Epidermal melanocyte (primary cell): ENCODE measurements at regions not wholly inside any gene's neighbourhood (a gene's known extent, or its start where the extent isn't known, plus 50 kb on each side); places are given as distances from the start of the nearest gene placed in this dataset.
"Not testable (repeated sequence)": the region's sequence is repeated elsewhere in the genome, so short reads cannot be mapped to it uniquely, and the experiment has no call there.

Source experiments
- DNase-seq: peaks from one replicate; pipeline ENCODE4 v3.0.0; 2011; ENCODE audit warnings: low spot score; ENCODE audit not compliant: insufficient read length

DNA sequence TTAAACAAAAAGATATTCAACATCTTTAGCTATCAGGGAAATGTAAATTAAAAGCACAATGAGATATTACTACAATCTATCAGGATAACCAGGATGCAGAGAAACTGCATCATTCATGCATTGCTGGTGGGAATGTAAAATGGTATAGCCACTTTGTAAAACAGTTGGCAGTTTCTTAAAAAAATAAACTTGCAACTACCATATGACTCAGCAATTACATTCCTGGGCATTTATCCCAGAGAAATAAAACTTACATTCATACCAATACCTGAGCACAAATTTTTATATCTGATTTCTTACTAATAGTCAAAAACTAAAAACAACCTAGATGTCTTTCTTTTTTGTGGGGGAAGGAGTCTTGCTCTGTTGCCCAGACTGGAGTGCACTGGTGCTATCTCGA, 190.3 kb upstream of the TAB2 start:
- DNase-seq = no peak

DNA sequence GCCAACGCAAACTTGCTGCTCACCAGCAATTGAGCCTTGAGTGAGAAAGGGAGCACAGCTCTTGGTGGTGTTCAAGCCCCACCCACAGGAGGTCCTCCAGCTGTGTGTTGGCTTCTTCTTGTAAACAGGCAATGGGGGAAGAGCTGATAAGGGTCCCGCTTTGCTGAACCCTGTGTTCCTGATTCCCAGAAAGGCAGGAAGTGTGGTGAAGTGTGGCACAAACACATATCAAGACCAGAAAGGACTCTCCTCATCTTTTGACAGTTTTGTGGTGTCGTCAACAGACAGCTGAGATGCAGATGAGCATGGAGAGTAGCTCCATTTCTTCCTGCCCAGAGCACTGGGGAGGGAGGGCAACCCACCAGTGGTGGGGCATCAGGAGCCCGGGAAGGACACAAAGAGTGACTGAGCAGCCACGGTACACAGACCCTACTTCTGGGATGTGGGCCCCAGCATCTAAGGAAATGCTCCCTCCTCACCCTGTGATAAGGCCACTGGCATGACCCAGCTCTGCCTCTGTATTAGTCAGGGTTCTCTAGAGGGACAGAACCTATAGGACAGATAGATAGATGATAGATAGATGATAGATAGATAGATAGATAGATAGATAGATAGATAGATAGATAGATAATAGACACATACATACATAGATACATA, 188.9 kb upstream of the TAB2 start:
- DNase-seq = no peak

- peak; percentile 21 for DNase-seq
These were observed 188.0 kb upstream of the TAB2 start for GRCh38 chr6:149129371-149130077.

DNA sequence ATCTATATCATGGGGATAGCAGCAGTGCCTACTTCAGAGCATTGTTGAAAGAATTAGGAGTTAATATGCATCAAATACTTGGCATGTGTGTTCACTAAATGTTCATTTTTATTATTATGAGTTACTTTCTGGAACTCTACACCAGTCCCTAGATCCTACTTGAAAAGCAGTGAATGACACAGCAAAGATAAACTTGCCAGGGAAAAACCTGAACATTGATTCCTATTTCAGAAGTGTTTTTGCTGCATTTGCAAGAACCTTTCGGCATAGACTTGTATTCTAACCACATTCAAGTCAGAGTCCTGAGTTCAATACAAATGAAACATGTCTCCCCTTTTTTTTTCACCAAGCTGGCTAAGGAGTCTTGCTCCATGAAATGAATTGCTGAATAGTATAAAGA, 187.4 kb upstream of the TAB2 start:
- no peak for DNase-seq

DNA sequence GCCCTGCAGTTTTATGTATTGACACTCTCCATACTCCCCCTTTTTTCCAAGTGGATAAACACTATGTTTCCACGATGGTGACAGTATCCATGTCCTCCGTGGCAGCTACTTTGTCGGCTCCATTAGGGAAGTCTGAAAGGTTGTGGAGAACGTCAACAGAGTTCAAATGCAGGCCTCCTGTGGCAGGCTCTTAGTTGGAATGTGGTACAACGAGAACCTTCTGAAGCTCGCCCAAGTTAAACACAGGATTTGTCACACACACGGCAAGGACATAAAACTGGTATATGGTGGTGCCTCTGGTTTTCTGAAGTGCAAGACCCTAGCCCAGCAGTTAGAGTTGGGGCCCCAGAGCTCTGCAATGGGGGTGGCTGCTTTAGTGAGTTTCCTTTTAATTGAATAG, 187.0 kb upstream of the TAB2 start:
- no peak for DNase-seq

DNA sequence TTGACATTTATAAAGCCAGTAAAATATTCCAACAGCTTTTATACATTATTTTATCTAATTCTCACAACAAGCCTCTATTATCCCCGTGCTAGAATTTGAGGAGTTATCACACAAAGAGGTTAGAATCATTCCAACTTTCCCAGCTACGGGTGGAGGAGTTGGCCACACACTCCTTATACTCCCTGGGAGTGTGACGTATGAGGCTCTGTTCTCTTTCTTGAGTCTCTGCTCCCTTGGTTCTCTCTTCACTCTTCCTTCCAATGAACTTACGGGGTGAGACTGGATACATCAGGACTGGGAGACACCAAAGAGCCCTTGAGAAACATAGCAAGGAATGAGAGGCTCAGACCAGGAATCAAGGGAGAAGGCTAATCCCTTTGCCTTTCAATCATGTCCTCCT, 185.6 kb upstream of the TAB2 start:
- no peak for DNase-seq

DNA sequence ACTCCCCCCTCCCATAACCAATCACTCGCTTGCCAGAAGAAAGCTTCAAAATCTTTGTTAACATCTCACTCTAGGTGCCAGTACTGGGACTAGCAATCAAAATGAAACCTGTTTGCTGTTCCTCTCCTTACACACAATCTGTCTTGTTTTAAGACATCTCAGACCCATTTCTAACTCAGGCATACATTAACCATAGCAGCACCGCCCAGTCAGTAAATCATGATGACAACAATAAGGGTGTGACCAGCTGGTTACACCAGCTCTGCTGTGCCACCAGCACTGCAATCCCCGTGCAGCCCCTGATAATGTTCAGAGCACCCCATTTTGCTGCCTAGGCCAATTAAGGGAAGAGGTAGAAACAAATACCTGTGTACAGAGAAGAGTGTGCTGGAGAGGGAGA, 185.2 kb upstream of the TAB2 start:
- no peak for DNase-seq

GRCh38 chr6:149134511-149134933, 183.0 kb upstream of the TAB2 start:
- DNase-seq = peak; percentile 48

GRCh38 chr6:149135809-149136208, 181.7 kb upstream of the TAB2 start:
- no peak for DNase-seq

- DNase-seq = no peak
These were observed 181.1 kb upstream of the TAB2 start for GRCh38 chr6:149136273-149136912.

DNA sequence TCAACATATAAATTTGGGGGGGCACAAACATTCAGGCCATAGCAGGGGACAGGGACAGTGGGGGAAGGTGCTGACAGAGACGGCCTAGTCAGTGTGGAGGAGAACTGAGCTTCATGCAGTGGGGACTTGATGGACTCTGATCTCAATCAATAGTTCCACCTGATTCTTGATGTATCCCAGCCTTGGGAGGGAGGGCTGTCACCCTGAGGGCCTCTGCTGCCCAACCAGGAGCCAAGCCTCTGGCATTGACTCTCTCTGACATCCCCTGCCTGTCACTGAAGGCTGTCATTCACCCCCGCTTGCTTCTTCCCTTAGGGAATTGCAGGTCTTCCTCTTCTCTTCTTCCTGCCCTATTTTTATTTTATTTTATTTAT, 180.6 kb upstream of the TAB2 start:
- no peak for DNase-seq

- DNase-seq = no peak
These were observed 179.9 kb upstream of the TAB2 start for GRCh38 chr6:149137594-149137993.

DNA sequence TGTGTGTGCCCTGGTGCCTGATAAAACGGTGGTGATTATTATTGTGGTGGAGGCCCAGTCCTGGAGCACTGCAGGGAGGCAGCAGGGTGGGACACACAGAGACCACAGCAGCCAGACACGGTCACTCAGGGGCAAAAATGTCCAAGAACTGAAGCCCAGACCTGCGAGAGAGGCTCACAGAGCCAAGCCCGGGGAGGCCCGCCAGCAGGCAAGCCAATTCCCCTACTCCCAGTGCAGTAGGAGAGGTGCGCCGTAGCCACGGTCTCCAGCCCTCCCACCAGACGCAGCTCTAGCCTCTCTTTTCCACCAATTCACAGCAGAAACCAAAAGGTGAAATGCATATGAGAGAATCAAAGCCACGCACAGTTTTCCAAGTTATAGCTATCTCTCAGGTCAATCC, 179.4 kb upstream of the TAB2 start:
- DNase-seq = no peak

- no peak for DNase-seq
These were observed 178.7 kb upstream of the TAB2 start for GRCh38 chr6:149138699-149139294.

GRCh38 chr6:149139782-149140136, 177.8 kb upstream of the TAB2 start:
- no peak for DNase-seq

- DNase-seq = no peak
These were observed 177.2 kb upstream of the TAB2 start for GRCh38 chr6:149140137-149140909.

- no peak for DNase-seq
These were observed 176.6 kb upstream of the TAB2 start for GRCh38 chr6:149140910-149141290.

GRCh38 chr6:149142924-149143429, 174.5 kb upstream of the TAB2 start:
- no peak for DNase-seq

- not testable (repeated sequence) for DNase-seq
These were observed 171.7 kb upstream of the TAB2 start for GRCh38 chr6:149145800-149146199.

- DNase-seq = no peak
These were observed 170.3 kb upstream of the TAB2 start for GRCh38 chr6:149147195-149147594.

- DNase-seq = no peak
These were observed 169.4 kb upstream of the TAB2 start for GRCh38 chr6:149147938-149148718.
